WERI-Rb-1 (cell line): ENCODE measurements at regions not wholly inside any gene's neighbourhood (a gene's known extent, or its start where the extent isn't known, plus 50 kb on each side); places are given as distances from the start of the nearest gene placed in this dataset.
A peak's percentile ranks its signal among the peaks of the same experiment; 100 is the strongest.
"Not testable (repeated sequence)": the region's sequence is repeated elsewhere in the genome, so short reads cannot be mapped to it uniquely, and the experiment has no call there.

Experiments
- DNase-seq: peaks from one replicate; pipeline ENCODE4 v3.0.0-alpha.2; 2020
- H3K27ac ChIP-seq: fragments of 250-450 bp; sonication (Bioruptor Pico); 2 replicates; pipeline ENCODE4 v1.5.1; 2020; ENCODE audit warnings: mild to moderate bottlenecking, moderate library complexity
- H3K27me3 ChIP-seq: fragments of 250-450 bp; sonication (Bioruptor Pico); 2 replicates; pipeline ENCODE4 v1.5.1; 2021; ENCODE audit warnings: mild to moderate bottlenecking, low read depth, moderate library complexity; ENCODE audit not compliant: insufficient read depth, severe bottlenecking
- H3K36me3 ChIP-seq: fragments of 250-450 bp; sonication (Bioruptor Pico); 2 replicates; pipeline ENCODE4 v1.5.1; 2020; ENCODE audit warnings: mild to moderate bottlenecking, moderate library complexity
- H3K4me3 ChIP-seq: 2 replicates; pipeline ENCODE4 v1.5.1; 2011; ENCODE audit warnings: low read depth, mild to moderate bottlenecking, control low read depth, low read length
- H3K9me3 ChIP-seq: fragments of 250-450 bp; sonication (Bioruptor Pico); 2 replicates; pipeline ENCODE4 v1.5.1; 2021; ENCODE audit warnings: mild to moderate bottlenecking, moderate library complexity; ENCODE audit not compliant: severe bottlenecking
- CTCF ChIP-seq: IDR thresholded peaks from 2 replicates; pipeline ENCODE4 v1.5.1; 2011; ENCODE audit warnings: low read depth, mild to moderate bottlenecking, control low read depth, inconsistent platforms, low read length

GRCh38 chr11:98423933-98424332 is 596.8 kb upstream of the CNTN5 start:
- no peaks in the 10 kb centered on the region for H3K27me3 ChIP-seq
- H3K36me3 ChIP-seq, result no peaks in the 10 kb centered on the region
- TF ChIP-seq CTCF, result no peak
- H3K4me3 ChIP-seq, result no peak overlapping the region
- peaks cover 3% of the 10 kb centered on the region for H3K9me3 ChIP-seq
- DNase-seq, result no peak
- no peak overlapping the region for H3K27ac ChIP-seq

- not testable (repeated sequence) for H3K27me3 ChIP-seq, H3K27ac ChIP-seq, H3K36me3 ChIP-seq, DNase-seq, H3K9me3 ChIP-seq, H3K4me3 ChIP-seq
These were observed 596.0 kb upstream of the CNTN5 start for GRCh38 chr11:98424773-98425172.

GRCh38 chr11:98431463-98432359 is 589.0 kb upstream of the CNTN5 start:
- DNase-seq, result no peak
- TF ChIP-seq CTCF, result no peak

GRCh38 chr11:98434296-98434695 is 586.5 kb upstream of the CNTN5 start:
- no peak for DNase-seq
- Histone ChIP-seq H3K36me3 (no peaks in the 10 kb centered on the region), H3K27me3 (no peaks in the 10 kb centered on the region), H3K9me3 (no peaks in the 10 kb centered on the region), H3K4me3 (no peak overlapping the region), H3K27ac (no peak overlapping the region)
- no peak for TF ChIP-seq CTCF

More at GRCh38 chr11:98431463-98432359, 589.0 kb upstream of the CNTN5 start:
- H3K27me3 ChIP-seq, result no peaks in the 10 kb centered on the region
- no peak overlapping the region for H3K4me3 ChIP-seq
- H3K9me3 ChIP-seq, result peaks cover 3% of the 10 kb centered on the region
- H3K36me3 ChIP-seq, result no peaks in the 10 kb centered on the region
- no peak overlapping the region for H3K27ac ChIP-seq

- Histone ChIP-seq H3K36me3 (no peaks in the 10 kb centered on the region), H3K9me3 (no peaks in the 10 kb centered on the region), H3K27ac (no peak overlapping the region), H3K4me3 (no peak overlapping the region), H3K27me3 (no peaks in the 10 kb centered on the region)
- DNase-seq, result no peak
- no peak for TF ChIP-seq CTCF
These were observed 567.4 kb upstream of the CNTN5 start for GRCh38 chr11:98453378-98453777.

GRCh38 chr11:98455500-98456307 is 565.0 kb upstream of the CNTN5 start:
- no peak overlapping the region for H3K4me3 ChIP-seq
- no peak for DNase-seq
- H3K36me3 ChIP-seq, result no peaks in the 10 kb centered on the region
- no peaks in the 10 kb centered on the region for H3K27me3 ChIP-seq
- no peaks in the 10 kb centered on the region for H3K9me3 ChIP-seq
- TF ChIP-seq CTCF, result peak; percentile 31; the same call in 1 of the 2 replicates
- H3K27ac ChIP-seq, result no peak overlapping the region
